NCI-H2107 treated with DMSO at 0.1 percent for 48 hours (cell line): ENCODE measurements at regions not wholly inside any gene's neighbourhood (a gene's known extent, or its start where the extent isn't known, plus 50 kb on each side); places are given as distances from the start of the nearest gene placed in this dataset.

ENCODE experiments used
- DNase-seq: peaks from one replicate; lab custom pipeline; 2025; ENCODE audit not compliant: unreplicated experiment; lab: John Stamatoyannopoulos, UW

GRCh38 chr5:60263346-60263745, 369.8 kb upstream of the PDE4D start:
- no peak for DNase-seq

- no peak for DNase-seq
Observed at GRCh38 chr5:60262576-60263295, 369.2 kb upstream of the PDE4D start.

- DNase-seq, result no peak
Observed at GRCh38 chr5:60261732-60262131, 368.2 kb upstream of the PDE4D start.

- DNase-seq, result no peak
Observed at GRCh38 chr5:60260658-60261057, 367.1 kb upstream of the PDE4D start.

- no peak for DNase-seq
Observed at GRCh38 chr5:60259730-60260129, 366.2 kb upstream of the PDE4D start.

GRCh38 chr5:60257596-60258271, 364.2 kb upstream of the PDE4D start:
- DNase-seq, result no peak

GRCh38 chr5:60256546-60256945, 363.0 kb upstream of the PDE4D start:
- DNase-seq, result no peak

- DNase-seq, result no peak
Observed at GRCh38 chr5:60248901-60249300, 355.4 kb upstream of the PDE4D start.

- no peak for DNase-seq
Observed at GRCh38 chr5:60243713-60244112, 350.2 kb upstream of the PDE4D start.

GRCh38 chr5:60232036-60232795, 338.7 kb upstream of the PDE4D start:
- DNase-seq, result no peak

GRCh38 chr5:60230456-60230855, 336.9 kb upstream of the PDE4D start:
- no peak for DNase-seq

- DNase-seq, result no peak
Observed at GRCh38 chr5:60229691-60230185, 336.2 kb upstream of the PDE4D start.

GRCh38 chr5:60228676-60229075, 335.1 kb upstream of the PDE4D start:
- no peak for DNase-seq

GRCh38 chr5:60226128-60226527, 332.6 kb upstream of the PDE4D start:
- DNase-seq, result no peak

GRCh38 chr5:60223342-60223741, 329.8 kb upstream of the PDE4D start:
- no peak for DNase-seq

GRCh38 chr5:60219921-60220320, 326.4 kb upstream of the PDE4D start:
- DNase-seq, result no peak

- no peak for DNase-seq
Observed at GRCh38 chr5:60210810-60211209, 317.3 kb upstream of the PDE4D start.

- no peak for DNase-seq
Observed at GRCh38 chr5:60209146-60209840, 315.8 kb upstream of the PDE4D start.

GRCh38 chr5:60208716-60209115, 315.2 kb upstream of the PDE4D start:
- DNase-seq, result no peak

- no peak for DNase-seq
Observed at GRCh38 chr5:60207040-60207439, 313.5 kb upstream of the PDE4D start.

GRCh38 chr5:60206234-60206633, 312.7 kb upstream of the PDE4D start:
- no peak for DNase-seq
